ENCODE measurements at regions not wholly inside any gene's neighbourhood (a gene's known extent, or its start where the extent isn't known, plus 50 kb on each side); places are given as distances from the start of the nearest gene placed in this dataset.

- H3K9me3 Mint-ChIP-seq (ENCODE audit: unreplicated experiment): no peaks in the 10 kb centered on the region
- intact Hi-C loops (cut with micrococcal nuclease): no loop called here
- TF ChIP-seq, protein P1, sequence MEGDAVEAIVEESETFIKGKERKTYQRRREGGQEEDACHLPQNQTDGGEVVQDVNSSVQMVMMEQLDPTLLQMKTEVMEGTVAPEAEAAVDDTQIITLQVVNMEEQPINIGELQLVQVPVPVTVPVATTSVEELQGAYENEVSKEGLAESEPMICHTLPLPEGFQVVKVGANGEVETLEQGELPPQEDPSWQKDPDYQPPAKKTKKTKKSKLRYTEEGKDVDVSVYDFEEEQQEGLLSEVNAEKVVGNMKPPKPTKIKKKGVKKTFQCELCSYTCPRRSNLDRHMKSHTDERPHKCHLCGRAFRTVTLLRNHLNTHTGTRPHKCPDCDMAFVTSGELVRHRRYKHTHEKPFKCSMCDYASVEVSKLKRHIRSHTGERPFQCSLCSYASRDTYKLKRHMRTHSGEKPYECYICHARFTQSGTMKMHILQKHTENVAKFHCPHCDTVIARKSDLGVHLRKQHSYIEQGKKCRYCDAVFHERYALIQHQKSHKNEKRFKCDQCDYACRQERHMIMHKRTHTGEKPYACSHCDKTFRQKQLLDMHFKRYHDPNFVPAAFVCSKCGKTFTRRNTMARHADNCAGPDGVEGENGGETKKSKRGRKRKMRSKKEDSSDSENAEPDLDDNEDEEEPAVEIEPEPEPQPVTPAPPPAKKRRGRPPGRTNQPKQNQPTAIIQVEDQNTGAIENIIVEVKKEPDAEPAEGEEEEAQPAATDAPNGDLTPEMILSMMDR (IDR thresholded peaks at IDR 0.05; ENCODE audit: unreplicated experiment): no peak
- ChIA-PET POLR2A (no interaction called here), CTCF (interaction anchor here (0.7 kb wide), 1 partner anchor 346 kb away, joined by 5 read pairs; no protein-coding TSS in a partner anchor)
- peaks cover 37% of the 10 kb centered on the region for H3K27me3 Mint-ChIP-seq (ENCODE audit: insufficient read depth, unreplicated experiment)
- DNase-seq (ENCODE audit: unreplicated experiment): no peak
- H3K36me3 Mint-ChIP-seq (ENCODE audit: insufficient read depth, unreplicated experiment): no peaks in the 10 kb centered on the region
- no TSS peak for BruUV-seq (replicated peaks)
- no peak overlapping the region for H3K27ac Mint-ChIP-seq (ENCODE audit: low read depth, unreplicated experiment)
- H3K4me3 Mint-ChIP-seq (ENCODE audit: unreplicated experiment): no peak overlapping the region
- H3K4me1 Mint-ChIP-seq (ENCODE audit: insufficient read depth, unreplicated experiment): no peaks in the 10 kb centered on the region
These were observed 55.0 kb upstream of the PHACTR1 start for GRCh38 chr6:12661432-12662089.
